HG02943 (cell line): ENCODE measurements at regions not wholly inside any gene's neighbourhood (a gene's known extent, or its start where the extent isn't known, plus 50 kb on each side); places are given as distances from the start of the nearest gene placed in this dataset.

Experiments
- ATAC-seq: cut with Tn5 transposase; IDR thresholded peaks from one replicate; pipeline ENCODE4 v1.9.1; 2021; ENCODE audit warnings: mild to moderate bottlenecking, low read depth, moderate library complexity; ENCODE audit not compliant: unreplicated experiment

- no peak for ATAC-seq
Observed at GRCh38 chr10:65811931-65812525, 1113.8 kb upstream of the LRRTM3 start.

- no peak for ATAC-seq
Observed at GRCh38 chr10:65816536-65816935, 1109.3 kb upstream of the LRRTM3 start.

- ATAC-seq: no peak
Observed at GRCh38 chr10:65818990-65819389, 1106.8 kb upstream of the LRRTM3 start.

GRCh38 chr10:65827359-65827758 is 1098.5 kb upstream of the LRRTM3 start:
- ATAC-seq: no peak

- no peak for ATAC-seq
Observed at GRCh38 chr10:65838811-65839210, 1087.0 kb upstream of the LRRTM3 start.

- no peak for ATAC-seq
Observed at GRCh38 chr10:65843203-65843602, 1082.6 kb upstream of the LRRTM3 start.

GRCh38 chr10:65845916-65846315 is 1079.9 kb upstream of the LRRTM3 start:
- ATAC-seq: no peak

GRCh38 chr10:65846541-65846940 is 1079.3 kb upstream of the LRRTM3 start:
- no peak for ATAC-seq

- no peak for ATAC-seq
Observed at GRCh38 chr10:65846949-65847348, 1078.9 kb upstream of the LRRTM3 start.

- no peak for ATAC-seq
Observed at GRCh38 chr10:65847436-65848230, 1078.2 kb upstream of the LRRTM3 start.

GRCh38 chr10:65858841-65859240 is 1067.0 kb upstream of the LRRTM3 start:
- no peak for ATAC-seq

GRCh38 chr10:65861249-65861648 is 1064.6 kb upstream of the LRRTM3 start:
- no peak for ATAC-seq
